GM04504 (cell line): ENCODE measurements at regions not wholly inside any gene's neighbourhood (a gene's known extent, or its start where the extent isn't known, plus 50 kb on each side); places are given as distances from the start of the nearest gene placed in this dataset.

Experiments used
- DNase-seq: peaks from one replicate; pipeline ENCODE4 v3.0.0-alpha.2; 2012; ENCODE audit warnings: low read depth

GRCh38 chr22:49170053-49170452 is 657.6 kb downstream of the BRD1 start:
- DNase-seq = no peak

GRCh38 chr22:49169074-49169744 is 658.5 kb downstream of the BRD1 start:
- DNase-seq = no peak

GRCh38 chr22:49168219-49168813 is 659.4 kb downstream of the BRD1 start:
- no peak for DNase-seq

GRCh38 chr22:49166746-49167145 is 660.9 kb downstream of the BRD1 start:
- DNase-seq = no peak

- no peak for DNase-seq
Measured at GRCh38 chr22:49166211-49166610, 661.5 kb downstream of the BRD1 start.

GRCh38 chr22:49164773-49165320 is 662.8 kb downstream of the BRD1 start:
- no peak for DNase-seq

- DNase-seq = no peak
Measured at GRCh38 chr22:49163960-49164690, 663.5 kb downstream of the BRD1 start.

GRCh38 chr22:49163258-49163959 is 664.3 kb downstream of the BRD1 start:
- no peak for DNase-seq

- DNase-seq = no peak
Measured at GRCh38 chr22:49162841-49163240, 664.8 kb downstream of the BRD1 start.

- no peak for DNase-seq
Measured at GRCh38 chr22:49161002-49161850, 666.4 kb downstream of the BRD1 start.

- no peak for DNase-seq
Measured at GRCh38 chr22:49160261-49161001, 667.2 kb downstream of the BRD1 start.

- DNase-seq = no peak
Measured at GRCh38 chr22:49159711-49160110, 668.0 kb downstream of the BRD1 start.

- DNase-seq = no peak
Measured at GRCh38 chr22:49158741-49159564, 668.7 kb downstream of the BRD1 start.

GRCh38 chr22:49157529-49158339 is 669.9 kb downstream of the BRD1 start:
- DNase-seq = no peak

- DNase-seq = no peak
Measured at GRCh38 chr22:49156662-49157285, 670.9 kb downstream of the BRD1 start.

- DNase-seq = no peak
Measured at GRCh38 chr22:49155770-49156580, 671.7 kb downstream of the BRD1 start.

- no peak for DNase-seq
Measured at GRCh38 chr22:49155039-49155769, 672.5 kb downstream of the BRD1 start.
